Kidney epithelial cell (primary cell): ENCODE measurements at regions not wholly inside any gene's neighbourhood (a gene's known extent, or its start where the extent isn't known, plus 50 kb on each side); places are given as distances from the start of the nearest gene placed in this dataset.

Source experiments
- DNase-seq: peaks from one replicate; pipeline ENCODE4 v3.0.0-alpha.2; 2010; ENCODE audit warnings: low read depth
- H3K27me3 ChIP-seq: 2 replicates; pipeline ENCODE4 v1.6.0; 2011; ENCODE audit warnings: low read length; ENCODE audit not compliant: control insufficient read depth, insufficient read depth
- H3K36me3 ChIP-seq: 2 replicates; pipeline ENCODE4 v1.5.1; 2011; ENCODE audit warnings: low read length; ENCODE audit not compliant: control insufficient read depth, insufficient read depth
- H3K4me3 ChIP-seq: 2 replicates; pipeline ENCODE4 v1.5.1; 2011; ENCODE audit warnings: low read depth, mild to moderate bottlenecking, control low read depth, low read length
- CTCF ChIP-seq: IDR thresholded peaks from 2 replicates; pipeline ENCODE4 v1.5.1; 2011; ENCODE audit warnings: mild to moderate bottlenecking, moderate library complexity, low read length, control low read depth, inconsistent platforms; ENCODE audit not compliant: insufficient read depth, poor library complexity, severe bottlenecking

DNA sequence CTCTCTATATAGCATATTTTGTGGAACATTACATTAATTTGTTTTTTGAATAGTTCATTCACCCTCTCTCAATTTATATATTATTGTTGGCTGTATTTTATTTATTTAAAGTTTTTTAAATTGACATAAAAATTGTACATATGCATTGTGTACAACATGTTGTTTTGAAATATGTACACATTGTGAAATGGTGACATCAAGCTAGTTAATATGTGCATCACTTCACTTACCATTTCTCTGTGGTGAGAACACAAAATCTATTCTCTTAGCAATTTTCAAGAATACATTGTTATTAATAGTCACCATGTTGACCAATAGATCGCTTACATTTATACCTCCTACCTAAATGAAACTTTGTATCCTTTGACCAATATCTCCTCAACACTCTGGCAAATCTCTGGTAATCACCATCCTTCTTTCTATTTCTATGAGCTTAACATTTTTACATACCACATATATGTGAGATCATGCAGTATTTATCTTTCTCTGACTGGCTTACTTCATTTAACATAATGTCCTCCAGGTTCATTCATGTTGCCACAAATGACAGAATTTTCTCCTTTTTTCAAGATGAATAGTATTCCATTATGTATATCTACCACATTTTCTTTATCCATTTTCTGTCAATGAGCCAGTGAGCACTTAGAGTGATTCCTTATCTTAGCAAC, 180.9 kb upstream of the DEPDC1 start:
- H3K36me3 ChIP-seq: no peaks in the 10 kb centered on the region
- DNase-seq: no peak
- TF ChIP-seq CTCF: no peak
- no peak overlapping the region for H3K4me3 ChIP-seq
- no peaks in the 10 kb centered on the region for H3K27me3 ChIP-seq

GRCh38 chr1:68696221-68696620, 199.3 kb upstream of the DEPDC1 start:
- no peaks in the 10 kb centered on the region for H3K27me3 ChIP-seq
- no peak for DNase-seq
- no peak for TF ChIP-seq CTCF

DNA sequence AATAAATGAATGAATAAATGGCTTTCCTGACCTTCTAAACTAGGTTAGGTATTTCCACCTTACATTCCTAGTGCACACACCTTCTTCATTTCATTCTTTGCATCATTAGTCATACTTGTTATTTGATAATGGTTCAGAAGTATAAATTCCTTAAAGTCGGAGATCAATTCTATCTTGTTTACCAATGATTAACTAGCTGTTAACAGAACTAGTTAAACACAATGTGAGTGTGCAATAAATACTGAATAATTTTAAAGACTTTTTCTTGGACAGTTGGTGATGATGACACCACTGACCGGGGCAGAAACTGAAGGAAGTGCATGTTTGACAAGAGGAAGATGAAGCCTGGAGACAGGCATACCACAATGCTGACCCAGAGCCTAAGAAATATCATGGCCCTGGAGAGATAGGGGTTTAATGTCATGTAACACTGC, 207.1 kb upstream of the DEPDC1 start:
- Histone ChIP-seq H3K27me3 (no peaks in the 10 kb centered on the region), H3K4me3 (no peak overlapping the region), H3K36me3 (no peaks in the 10 kb centered on the region)
- no peak for DNase-seq
- no peak for TF ChIP-seq CTCF

More at GRCh38 chr1:68696221-68696620, 199.3 kb upstream of the DEPDC1 start:
- Histone ChIP-seq H3K4me3 (no peak overlapping the region), H3K36me3 (no peaks in the 10 kb centered on the region)

DNA sequence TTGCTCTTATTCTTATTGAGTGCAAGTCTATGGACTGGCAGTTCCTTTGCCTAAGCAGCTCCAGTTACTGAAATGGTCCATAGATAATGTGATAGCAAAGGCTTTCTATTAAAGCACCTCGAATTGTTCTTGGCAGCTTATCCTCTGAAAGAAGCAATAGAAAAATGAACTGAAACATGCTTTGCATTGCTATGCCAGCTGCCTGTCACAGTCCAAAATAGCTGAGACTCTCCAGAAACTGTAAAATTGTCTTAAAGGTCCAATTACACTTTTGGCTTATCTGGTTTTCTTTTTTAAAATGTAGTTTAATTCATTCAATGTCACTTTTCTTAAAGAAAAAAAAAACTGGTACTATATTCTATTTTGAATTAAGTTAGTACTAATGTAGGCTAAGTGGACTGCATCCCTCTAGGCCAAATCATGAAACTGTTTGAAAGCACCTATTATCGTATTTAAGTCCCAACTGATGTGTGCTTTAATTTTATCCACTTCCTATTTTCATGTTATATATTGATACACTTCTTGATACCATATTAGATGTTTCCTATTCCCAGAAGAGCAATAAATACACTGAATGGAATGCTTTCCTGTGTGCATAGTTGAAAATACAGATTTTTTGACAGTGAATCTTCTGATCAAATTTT, 208.0 kb upstream of the DEPDC1 start:
- TF ChIP-seq CTCF: no peak
- Histone ChIP-seq H3K4me3 (no peak overlapping the region), H3K36me3 (no peaks in the 10 kb centered on the region), H3K27me3 (no peaks in the 10 kb centered on the region)
- DNase-seq: no peak

DNA sequence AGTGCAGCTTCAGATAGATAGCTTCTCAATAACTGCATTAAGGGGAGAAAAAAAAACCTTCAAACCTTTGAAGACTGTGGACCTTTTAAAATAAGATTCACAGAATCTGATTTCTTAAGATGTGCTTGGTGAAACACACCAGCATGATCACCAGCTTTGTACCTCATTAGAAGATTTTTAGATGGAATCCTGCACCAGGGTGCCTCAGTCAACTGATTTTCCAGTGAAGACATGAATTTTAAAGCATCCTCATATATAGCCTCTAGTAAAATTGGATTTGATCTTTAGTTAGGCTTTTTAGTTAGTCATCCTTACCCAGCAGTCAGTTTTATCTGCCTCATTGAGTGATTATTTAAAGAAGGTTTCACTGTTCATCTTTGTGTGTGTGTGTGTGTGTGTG, 208.6 kb upstream of the DEPDC1 start:
- no peak for DNase-seq
- Histone ChIP-seq H3K4me3 (no peak overlapping the region), H3K27me3 (no peaks in the 10 kb centered on the region), H3K36me3 (no peaks in the 10 kb centered on the region)
- TF ChIP-seq CTCF: no peak
